ENCODE measurements at regions not wholly inside any gene's neighbourhood (a gene's known extent, or its start where the extent isn't known, plus 50 kb on each side); places are given as distances from the start of the nearest gene placed in this dataset.
"Not testable (repeated sequence)": the region's sequence is repeated elsewhere in the genome, so short reads cannot be mapped to it uniquely, and the experiment has no call there.

- DNase-seq (no peak), ATAC-seq (no peak)
- intact Hi-C loops (cut with DNase I) = no loop called here
- WGBS (ENCODE audit: insufficient coverage, low coverage, low lambda C conversion rate, missing lambda C conversion rate) = 56% methylated on average over 4 of the region's 4 CpGs
- no peaks in the 10 kb centered on the region for H3K27me3 ChIP-seq
- no peak overlapping the region for H3K4me3 ChIP-seq
- H3K36me3 ChIP-seq = no peaks in the 10 kb centered on the region
- no peak for TF ChIP-seq POLR2A (IDR thresholded peaks at IDR 0.05)
- TF ChIP-seq, protein P1, sequence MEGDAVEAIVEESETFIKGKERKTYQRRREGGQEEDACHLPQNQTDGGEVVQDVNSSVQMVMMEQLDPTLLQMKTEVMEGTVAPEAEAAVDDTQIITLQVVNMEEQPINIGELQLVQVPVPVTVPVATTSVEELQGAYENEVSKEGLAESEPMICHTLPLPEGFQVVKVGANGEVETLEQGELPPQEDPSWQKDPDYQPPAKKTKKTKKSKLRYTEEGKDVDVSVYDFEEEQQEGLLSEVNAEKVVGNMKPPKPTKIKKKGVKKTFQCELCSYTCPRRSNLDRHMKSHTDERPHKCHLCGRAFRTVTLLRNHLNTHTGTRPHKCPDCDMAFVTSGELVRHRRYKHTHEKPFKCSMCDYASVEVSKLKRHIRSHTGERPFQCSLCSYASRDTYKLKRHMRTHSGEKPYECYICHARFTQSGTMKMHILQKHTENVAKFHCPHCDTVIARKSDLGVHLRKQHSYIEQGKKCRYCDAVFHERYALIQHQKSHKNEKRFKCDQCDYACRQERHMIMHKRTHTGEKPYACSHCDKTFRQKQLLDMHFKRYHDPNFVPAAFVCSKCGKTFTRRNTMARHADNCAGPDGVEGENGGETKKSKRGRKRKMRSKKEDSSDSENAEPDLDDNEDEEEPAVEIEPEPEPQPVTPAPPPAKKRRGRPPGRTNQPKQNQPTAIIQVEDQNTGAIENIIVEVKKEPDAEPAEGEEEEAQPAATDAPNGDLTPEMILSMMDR (IDR thresholded peaks at IDR 0.05) = no peak
- no peak overlapping the region for H3K27ac ChIP-seq
- no peaks in the 10 kb centered on the region for H3K4me1 ChIP-seq
- no peaks in the 10 kb centered on the region for H3K9me3 ChIP-seq
These were observed 610.4 kb upstream of the B3GAT1 start for GRCh38 chr11:135022454-135022853.

DNA sequence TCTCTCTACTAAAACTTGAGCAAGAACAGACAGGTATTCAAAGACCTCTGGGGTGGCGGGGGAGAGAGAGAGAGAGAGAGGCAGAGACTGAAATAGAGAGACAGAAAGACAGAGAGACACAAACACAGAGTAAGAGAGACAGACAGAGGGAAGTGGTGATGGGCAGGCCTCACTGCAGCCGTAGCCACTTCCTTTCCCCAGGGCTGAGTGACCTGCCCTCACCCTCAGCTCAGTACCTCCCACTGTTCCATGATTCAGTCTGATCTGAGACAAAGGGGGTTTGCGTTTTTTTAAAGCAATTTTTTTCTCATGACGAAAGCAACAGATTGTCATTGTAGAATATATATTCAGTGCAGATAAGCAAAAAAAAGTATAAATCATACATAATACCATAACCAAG lies 607.9 kb upstream of the B3GAT1 start:
- Histone ChIP-seq H3K27ac (no peak overlapping the region), H3K4me3 (no peak overlapping the region), H3K9me3 (no peaks in the 10 kb centered on the region), H3K4me1 (no peaks in the 10 kb centered on the region), H3K36me3 (no peaks in the 10 kb centered on the region), H3K27me3 (no peaks in the 10 kb centered on the region)
- intact Hi-C loops (cut with DNase I) = no loop called here
- 67% methylated on average over 4 of the region's 4 CpGs for WGBS (ENCODE audit: insufficient coverage, low coverage, low lambda C conversion rate, missing lambda C conversion rate)
- ATAC-seq (peak in 2 of 4 donors; percentile 39 to 47), DNase-seq (no peak)
- TF ChIP-seq POLR2A (IDR thresholded peaks at IDR 0.05) = no peak
- TF ChIP-seq, protein P1 (IDR thresholded peaks at IDR 0.05) = no peak

DNA sequence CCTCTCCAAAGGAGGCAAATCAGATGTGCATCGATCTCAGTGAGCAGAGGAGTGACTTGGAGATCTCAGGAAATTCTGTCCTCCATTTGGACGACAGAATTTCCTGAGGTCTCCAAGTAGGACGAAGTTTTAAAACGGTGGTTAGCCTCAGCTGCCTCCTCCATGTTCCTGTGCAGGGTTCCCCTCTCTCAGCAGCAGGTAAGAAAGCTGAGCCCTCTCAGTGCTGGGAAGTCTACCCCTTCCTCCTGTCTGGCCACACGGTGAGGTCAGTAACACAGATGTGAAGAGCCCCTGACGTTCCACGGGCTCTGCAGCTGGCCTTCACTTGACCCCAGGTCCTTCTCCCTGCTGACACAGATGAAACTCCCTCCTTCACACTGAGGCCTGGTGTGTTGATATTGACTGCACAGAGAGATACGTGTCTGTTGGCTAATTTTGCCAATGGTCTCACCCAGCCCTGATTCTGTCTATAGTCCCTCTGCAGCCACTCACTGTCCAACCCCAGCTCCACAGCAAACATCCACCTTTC lies 607.4 kb upstream of the B3GAT1 start:
- Histone ChIP-seq H3K36me3 (no peaks in the 10 kb centered on the region), H3K9me3 (no peaks in the 10 kb centered on the region), H3K4me1 (no peaks in the 10 kb centered on the region), H3K4me3 (no peak overlapping the region), H3K27me3 (no peaks in the 10 kb centered on the region), H3K27ac (no peak overlapping the region)
- TF ChIP-seq, protein P1 (IDR thresholded peaks at IDR 0.05) = no peak
- no peak for TF ChIP-seq POLR2A (IDR thresholded peaks at IDR 0.05)
- no peak for ATAC-seq
- 44% methylated on average over 1 of the region's 8 CpGs for WGBS (ENCODE audit: insufficient coverage, low coverage, low lambda C conversion rate, missing lambda C conversion rate)
- intact Hi-C loops (cut with DNase I) = no loop called here
- no peak for DNase-seq

DNA sequence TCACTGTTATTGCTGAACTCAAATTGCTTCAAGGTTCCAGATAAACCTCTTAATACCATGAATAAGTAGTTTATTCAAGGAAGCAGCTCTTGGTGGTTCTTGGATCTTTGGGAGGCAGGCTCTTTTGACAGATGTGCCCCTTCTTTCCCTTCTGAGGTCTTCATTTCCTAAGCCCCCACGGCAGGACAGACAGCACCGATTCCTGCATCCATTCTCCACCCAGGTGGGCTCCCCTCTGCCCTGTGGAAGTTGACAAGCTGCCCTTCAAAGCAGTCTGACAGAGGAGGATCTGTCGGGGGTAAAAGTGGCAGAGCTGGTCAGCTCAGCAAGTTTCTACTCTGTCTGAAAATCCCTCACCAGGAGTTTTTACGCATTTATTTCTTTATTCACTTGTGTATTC lies 605.3 kb upstream of the B3GAT1 start:
- DNase-seq = no peak
- H3K36me3 ChIP-seq = no peaks in the 10 kb centered on the region
- 38% methylated on average over 4 of the region's 4 CpGs for WGBS (ENCODE audit: insufficient coverage, low coverage, low lambda C conversion rate, missing lambda C conversion rate)
- H3K4me1 ChIP-seq = no peaks in the 10 kb centered on the region
- intact Hi-C loops (cut with DNase I) = no loop called here
- no peak overlapping the region for H3K4me3 ChIP-seq
- no peaks in the 10 kb centered on the region for H3K27me3 ChIP-seq
- no peaks in the 10 kb centered on the region for H3K9me3 ChIP-seq
- no peak for TF ChIP-seq POLR2A (IDR thresholded peaks at IDR 0.05)
- TF ChIP-seq, protein P1 (IDR thresholded peaks at IDR 0.05) = no peak
- no peak overlapping the region for H3K27ac ChIP-seq
- ATAC-seq = no peak

DNA sequence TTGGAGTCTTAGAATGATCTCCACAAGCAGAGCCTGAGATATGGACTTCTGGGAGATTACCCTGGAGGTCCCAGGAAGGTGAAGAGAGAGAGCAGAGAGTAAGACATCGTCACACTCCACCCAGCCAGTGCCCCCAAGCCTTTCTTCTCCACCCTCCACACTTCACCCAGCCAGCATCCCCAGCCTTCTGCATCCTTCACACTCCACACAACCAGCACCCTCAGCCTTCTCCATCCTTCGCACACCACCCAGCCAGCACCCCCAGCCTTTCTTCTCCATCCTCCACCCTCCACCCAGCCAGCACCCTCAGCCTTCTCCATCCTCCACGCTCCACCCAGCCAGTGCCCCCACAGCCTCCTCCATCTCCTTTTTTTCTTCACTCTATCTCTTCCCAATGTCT lies 603.9 kb upstream of the B3GAT1 start:
- H3K4me3 ChIP-seq = no peak overlapping the region
- ATAC-seq (no peak), DNase-seq (no peak)
- no peak for TF ChIP-seq POLR2A (IDR thresholded peaks at IDR 0.05)
- TF ChIP-seq, protein P1 (IDR thresholded peaks at IDR 0.05) = no peak
- no peaks in the 10 kb centered on the region for H3K4me1 ChIP-seq
- H3K27me3 ChIP-seq = no peaks in the 10 kb centered on the region
- H3K27ac ChIP-seq = no peak overlapping the region
- 48% methylated on average over 3 of the region's 3 CpGs for WGBS (ENCODE audit: insufficient coverage, low coverage, low lambda C conversion rate, missing lambda C conversion rate)
- intact Hi-C loops (cut with DNase I) = no loop called here
- no peaks in the 10 kb centered on the region for H3K36me3 ChIP-seq
- no peaks in the 10 kb centered on the region for H3K9me3 ChIP-seq

- 75% methylated on average over 2 of the region's 2 CpGs for WGBS (ENCODE audit: insufficient coverage, low coverage, low lambda C conversion rate, missing lambda C conversion rate)
These were observed 599.3 kb upstream of the B3GAT1 start for GRCh38 chr11:135011313-135011712.

More at GRCh38 chr11:135011313-135011712, 599.3 kb upstream of the B3GAT1 start:
- H3K27me3 ChIP-seq; intact Hi-C loops (cut with DNase I); ATAC-seq; H3K36me3 ChIP-seq; H3K9me3 ChIP-seq; H3K4me1 ChIP-seq; H3K4me3 ChIP-seq; H3K27ac ChIP-seq; DNase-seq: not testable (repeated sequence)

Data from right lobe of liver (tissue), 6 donors.